Activated B cell treated with CpG ODN at 0.5 μM for 24 hours (primary cell): ENCODE measurements at regions not wholly inside any gene's neighbourhood (a gene's known extent, or its start where the extent isn't known, plus 50 kb on each side); places are given as distances from the start of the nearest gene placed in this dataset.

Experiments
- ATAC-seq: fragments of 200-7000 bp; cut with Tn5 transposase; one replicate; pipeline ENCODE4 v1.10.0; 2021; ENCODE audit warnings: low read depth, mild to moderate bottlenecking, moderate library complexity
- CTCF ChIA-PET: fragments of 350-600 bp; sonication (Branson Sonifier 250); formaldehyde crosslinking; loops from one replicate; lab custom pipeline; 2021; ENCODE audit warnings: antibody characterized with exemption; lab: Charles Lee
- POLR2A ChIA-PET: fragments of 350-600 bp; sonication (Branson Sonifier 250); formaldehyde crosslinking; loops from one replicate; lab custom pipeline; 2021; ENCODE audit warnings: antibody characterized with exemption; lab: Charles Lee
- DNase-seq: peaks from one replicate; pipeline ENCODE4 v3.0.0; 2022
- H3K27ac Mint-ChIP-seq: one replicate; pipeline ENCODE4 v1.8.0; 2020; ENCODE audit warnings: mixed read lengths
- H3K27me3 Mint-ChIP-seq: one replicate; pipeline ENCODE4 v1.8.0; 2021; ENCODE audit warnings: mixed read lengths
- H3K36me3 Mint-ChIP-seq: one replicate; pipeline ENCODE4 v1.8.0; 2021; ENCODE audit warnings: low read depth, mixed read lengths
- H3K4me1 Mint-ChIP-seq: one replicate; pipeline ENCODE4 v1.8.0; 2021; ENCODE audit warnings: mixed read lengths
- H3K4me3 Mint-ChIP-seq: one replicate; pipeline ENCODE4 v1.8.0; 2020; ENCODE audit warnings: mild to moderate bottlenecking, mixed read lengths
- H3K9me3 Mint-ChIP-seq: one replicate; pipeline ENCODE4 v1.8.0; 2020; ENCODE audit warnings: mixed read lengths
- intact Hi-C: fragments of 100-400 bp; cut with micrococcal nuclease; formaldehyde crosslinking; loops from one replicate; pipeline ENCODE4 v1.15.1; 2024
- TF ChIP-seq, protein P1 (sequence below): fragments of 200-600 bp; IDR thresholded peaks from one replicate; pipeline ENCODE4 v1.8.0; 2022; ENCODE audit warnings: antibody characterized with exemption, mild to moderate bottlenecking

DNA sequence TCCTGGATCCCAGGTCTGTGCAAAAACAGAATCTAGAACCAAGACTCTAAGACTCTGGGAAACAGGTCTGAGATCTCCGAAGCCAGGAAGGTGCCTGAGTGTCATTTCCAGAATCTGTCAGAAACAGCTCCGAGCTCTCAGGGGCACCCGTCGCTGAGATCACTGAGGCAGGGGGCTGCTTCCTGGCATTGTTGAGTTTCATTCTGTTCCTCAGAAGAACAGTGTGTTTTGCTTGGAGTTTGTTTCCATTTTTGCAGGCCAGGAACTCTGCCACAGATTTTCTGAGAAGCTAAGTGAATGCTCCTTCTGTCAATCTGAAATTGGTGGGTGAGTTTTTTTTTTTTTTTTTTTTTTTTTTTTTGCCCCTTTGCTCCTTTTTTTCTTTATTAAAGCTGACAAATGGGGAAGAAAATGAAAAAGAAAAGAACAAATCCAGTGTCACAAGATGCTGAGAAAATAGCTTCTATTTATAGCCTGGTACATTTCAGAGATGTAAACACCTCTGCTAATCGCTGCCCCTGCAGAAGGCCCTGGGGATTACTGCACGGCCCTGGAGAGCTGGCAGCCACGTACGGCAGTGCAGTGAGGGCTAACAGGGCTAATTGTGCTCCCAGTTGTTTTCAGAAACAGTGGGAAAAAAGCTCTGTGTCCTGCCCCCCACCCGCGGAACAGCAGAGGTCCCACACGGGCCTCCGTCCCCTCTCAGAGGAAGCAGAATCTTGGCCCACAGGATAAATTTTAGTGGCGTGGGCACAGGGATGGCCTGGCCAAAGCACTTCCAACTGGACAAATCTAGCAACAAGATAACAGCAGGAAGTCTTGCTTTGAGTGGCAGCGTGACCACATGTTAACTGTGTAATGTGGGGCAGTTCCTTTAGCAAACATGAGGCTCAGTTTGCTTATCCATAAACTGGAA lies 237.6 kb upstream of the IRS2 start:
- TF ChIP-seq, protein P1, sequence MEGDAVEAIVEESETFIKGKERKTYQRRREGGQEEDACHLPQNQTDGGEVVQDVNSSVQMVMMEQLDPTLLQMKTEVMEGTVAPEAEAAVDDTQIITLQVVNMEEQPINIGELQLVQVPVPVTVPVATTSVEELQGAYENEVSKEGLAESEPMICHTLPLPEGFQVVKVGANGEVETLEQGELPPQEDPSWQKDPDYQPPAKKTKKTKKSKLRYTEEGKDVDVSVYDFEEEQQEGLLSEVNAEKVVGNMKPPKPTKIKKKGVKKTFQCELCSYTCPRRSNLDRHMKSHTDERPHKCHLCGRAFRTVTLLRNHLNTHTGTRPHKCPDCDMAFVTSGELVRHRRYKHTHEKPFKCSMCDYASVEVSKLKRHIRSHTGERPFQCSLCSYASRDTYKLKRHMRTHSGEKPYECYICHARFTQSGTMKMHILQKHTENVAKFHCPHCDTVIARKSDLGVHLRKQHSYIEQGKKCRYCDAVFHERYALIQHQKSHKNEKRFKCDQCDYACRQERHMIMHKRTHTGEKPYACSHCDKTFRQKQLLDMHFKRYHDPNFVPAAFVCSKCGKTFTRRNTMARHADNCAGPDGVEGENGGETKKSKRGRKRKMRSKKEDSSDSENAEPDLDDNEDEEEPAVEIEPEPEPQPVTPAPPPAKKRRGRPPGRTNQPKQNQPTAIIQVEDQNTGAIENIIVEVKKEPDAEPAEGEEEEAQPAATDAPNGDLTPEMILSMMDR, result no peak
- H3K27me3 Mint-ChIP-seq, result no peaks in the 10 kb centered on the region
- ChIA-PET CTCF (no interaction called here), POLR2A (no interaction called here)
- H3K4me3 Mint-ChIP-seq, result no peak overlapping the region
- no peak for DNase-seq
- no peak for ATAC-seq
- no peaks in the 10 kb centered on the region for H3K36me3 Mint-ChIP-seq
- intact Hi-C loops, result no loop called here
- no peaks in the 10 kb centered on the region for H3K9me3 Mint-ChIP-seq
- no peak overlapping the region for H3K27ac Mint-ChIP-seq
- no peaks in the 10 kb centered on the region for H3K4me1 Mint-ChIP-seq

DNA sequence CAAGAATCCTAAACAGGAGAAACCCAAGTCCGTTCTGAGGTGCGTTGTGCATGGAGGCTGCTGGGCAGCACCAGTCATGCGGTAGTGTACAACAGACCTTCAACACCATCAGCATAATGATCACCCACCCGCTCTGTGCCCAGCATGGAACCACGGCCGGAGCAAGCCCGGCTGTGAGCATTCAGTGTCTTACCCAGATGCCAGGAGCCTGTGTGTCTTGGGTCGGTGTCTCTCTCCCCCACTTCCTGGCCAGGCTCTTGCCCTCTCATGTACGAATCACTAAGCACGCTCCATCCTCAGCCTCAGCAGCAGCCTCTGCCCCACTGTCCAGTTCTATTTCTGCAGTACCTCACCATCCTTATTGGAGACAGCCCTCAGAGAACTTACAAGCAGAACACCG lies 231.6 kb upstream of the IRS2 start:
- H3K4me1 Mint-ChIP-seq, result no peaks in the 10 kb centered on the region
- ChIA-PET CTCF (no interaction called here), POLR2A (no interaction called here)
- no peaks in the 10 kb centered on the region for H3K9me3 Mint-ChIP-seq
- H3K36me3 Mint-ChIP-seq, result no peaks in the 10 kb centered on the region
- no peak for ATAC-seq
- no peak overlapping the region for H3K27ac Mint-ChIP-seq
- TF ChIP-seq, protein P1, result no peak
- intact Hi-C loops, result no loop called here
- H3K4me3 Mint-ChIP-seq, result no peak overlapping the region
- no peak for DNase-seq
- H3K27me3 Mint-ChIP-seq, result no peaks in the 10 kb centered on the region

DNA sequence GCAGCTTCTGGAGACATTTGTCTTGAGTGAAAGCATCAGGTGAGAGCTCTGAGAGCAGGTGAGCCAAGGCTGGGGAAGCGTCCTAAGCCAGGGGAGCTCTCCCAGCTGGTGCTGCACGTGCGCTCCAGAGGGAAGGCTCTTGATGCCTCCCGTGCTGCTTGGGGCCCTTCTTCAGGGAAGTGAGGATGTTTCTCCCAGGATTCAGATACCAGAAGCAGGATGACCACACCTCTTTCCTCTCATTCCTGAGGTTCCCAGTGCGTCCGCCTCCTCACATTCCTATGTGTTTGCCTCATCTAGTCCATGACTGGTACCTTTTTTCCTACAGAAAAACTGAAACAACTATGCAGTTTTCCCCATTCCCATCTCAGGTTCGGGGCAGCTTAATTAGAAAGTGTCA lies 231.0 kb upstream of the IRS2 start:
- intact Hi-C loops, result no loop called here
- TF ChIP-seq, protein P1, result no peak
- Mint-ChIP-seq H3K27ac (no peak overlapping the region), H3K4me3 (no peak overlapping the region), H3K36me3 (no peaks in the 10 kb centered on the region), H3K9me3 (no peaks in the 10 kb centered on the region), H3K27me3 (no peaks in the 10 kb centered on the region), H3K4me1 (no peaks in the 10 kb centered on the region)
- no peak for DNase-seq
- POLR2A ChIA-PET, result no interaction called here
- no peak for ATAC-seq
- CTCF ChIA-PET, result no interaction called here

DNA sequence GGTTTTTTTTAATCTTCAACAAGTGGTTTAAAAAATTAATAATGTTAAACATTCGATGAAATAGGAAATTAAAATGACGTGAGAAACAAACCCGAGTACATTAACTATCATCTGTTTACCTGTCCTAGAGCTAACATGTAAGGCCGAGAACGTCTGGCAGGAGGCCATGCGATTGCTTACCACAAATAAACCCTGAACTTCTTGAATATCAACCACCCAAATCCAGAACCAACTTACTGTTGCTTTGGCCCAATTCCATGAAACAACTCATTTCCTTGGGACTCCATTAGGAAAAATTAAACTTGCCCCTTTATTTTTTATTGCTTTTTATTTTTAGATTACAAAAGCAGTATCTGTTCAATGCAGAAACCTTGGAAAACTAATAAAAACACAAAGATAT lies 228.9 kb upstream of the IRS2 start:
- ChIA-PET POLR2A (no interaction called here), CTCF (no interaction called here)
- Mint-ChIP-seq H3K4me1 (no peaks in the 10 kb centered on the region), H3K4me3 (no peak overlapping the region), H3K9me3 (no peaks in the 10 kb centered on the region), H3K27me3 (no peaks in the 10 kb centered on the region), H3K36me3 (no peaks in the 10 kb centered on the region), H3K27ac (no peak overlapping the region)
- TF ChIP-seq, protein P1, result no peak
- intact Hi-C loops, result no loop called here
- DNase-seq, result no peak
- ATAC-seq, result no peak

DNA sequence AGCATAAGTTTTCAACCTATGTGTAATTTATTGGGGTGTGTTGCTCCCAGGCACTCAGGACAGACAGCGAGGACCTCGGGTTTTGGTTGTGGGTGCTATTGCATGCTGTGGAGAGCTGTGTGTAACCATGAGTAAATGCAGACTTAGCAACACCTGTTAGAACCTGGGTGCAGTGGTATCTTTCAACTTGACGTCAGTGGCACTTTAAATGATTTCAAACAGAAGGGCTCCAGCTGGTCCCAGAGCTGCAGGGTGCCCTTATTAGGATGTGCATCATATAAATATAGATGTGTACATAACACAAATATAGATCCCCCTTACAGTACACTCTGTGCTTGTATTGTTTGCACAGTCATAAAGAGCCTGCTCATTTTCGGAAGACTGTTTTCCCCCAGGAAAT lies 228.3 kb upstream of the IRS2 start:
- Mint-ChIP-seq H3K4me1 (no peaks in the 10 kb centered on the region), H3K36me3 (no peaks in the 10 kb centered on the region), H3K27ac (no peak overlapping the region), H3K27me3 (no peaks in the 10 kb centered on the region), H3K9me3 (no peaks in the 10 kb centered on the region), H3K4me3 (no peak overlapping the region)
- ATAC-seq (no peak), DNase-seq (no peak)
- CTCF ChIA-PET, result no interaction called here
- POLR2A ChIA-PET, result no interaction called here
- TF ChIP-seq, protein P1, result no peak
- intact Hi-C loops, result no loop called here
